ENCODE measurements at regions not wholly inside any gene's neighbourhood (a gene's known extent, or its start where the extent isn't known, plus 50 kb on each side); places are given as distances from the start of the nearest gene placed in this dataset.
"Not testable (repeated sequence)": the region's sequence is repeated elsewhere in the genome, so short reads cannot be mapped to it uniquely, and the experiment has no call there.

- no peak overlapping the region for H3K27ac ChIP-seq
- no peak for TF ChIP-seq CTCF (conservative IDR thresholded peaks at IDR 0.05)
Observed at GRCh38 chr2:198622986-198623730, 818.8 kb downstream of the PLCL1 start.

- TF ChIP-seq CTCF (conservative IDR thresholded peaks at IDR 0.05), result no peak
- H3K27ac ChIP-seq, result no peak overlapping the region
Observed at GRCh38 chr2:198615972-198616371, 811.6 kb downstream of the PLCL1 start.

- H3K27ac ChIP-seq, result no peak overlapping the region
- no peak for TF ChIP-seq CTCF (conservative IDR thresholded peaks at IDR 0.05)
Observed at GRCh38 chr2:198611201-198611600, 806.8 kb downstream of the PLCL1 start.

GRCh38 chr2:198604599-198604998 is 800.2 kb downstream of the PLCL1 start:
- no peak overlapping the region for H3K27ac ChIP-seq
- no peak for TF ChIP-seq CTCF (conservative IDR thresholded peaks at IDR 0.05)

GRCh38 chr2:198602986-198603385 is 798.6 kb downstream of the PLCL1 start:
- H3K27ac ChIP-seq, result not testable (repeated sequence)

- H3K27ac ChIP-seq, result no peak overlapping the region
- no peak for TF ChIP-seq CTCF (conservative IDR thresholded peaks at IDR 0.05)
Observed at GRCh38 chr2:198597648-198598047, 793.3 kb downstream of the PLCL1 start.

GRCh38 chr2:198596985-198597384 is 792.6 kb downstream of the PLCL1 start:
- TF ChIP-seq CTCF (conservative IDR thresholded peaks at IDR 0.05), result no peak
- no peak overlapping the region for H3K27ac ChIP-seq

GRCh38 chr2:198595721-198596120 is 791.3 kb downstream of the PLCL1 start:
- TF ChIP-seq CTCF (conservative IDR thresholded peaks at IDR 0.05), result no peak
- H3K27ac ChIP-seq, result no peak overlapping the region
